GM23338 (cell line): ENCODE measurements at regions not wholly inside any gene's neighbourhood (a gene's known extent, or its start where the extent isn't known, plus 50 kb on each side); places are given as distances from the start of the nearest gene placed in this dataset.
A peak's percentile ranks its signal among the peaks of the same experiment; 100 is the strongest.

Experiments
- ATAC-seq: fragments of 200-7000 bp; cut with Tn5 transposase; 3 replicates; pipeline ENCODE4 v1.9.1; 2020
- DNase-seq: peaks from one replicate; pipeline ENCODE4 v3.0.0-alpha.2; 2015; ENCODE audit warnings: low spot score
- H2AFZ ChIP-seq: fragments of 200-600 bp; sonication (generic); 2 replicates; pipeline ENCODE4 v1.8.0; 2016; ENCODE audit warnings: antibody characterized with exemption, mild to moderate bottlenecking, moderate library complexity
- H3F3A ChIP-seq: fragments of 200-600 bp; sonication (generic); replicated peaks from 2 replicates; pipeline ENCODE4 v1.8.0; 2017; ENCODE audit warnings: antibody characterized with exemption, mixed run types, low read depth
- H3K27ac ChIP-seq: fragments of 200-600 bp; sonication (generic); 2 replicates; pipeline ENCODE4 v1.6.1; 2016; ENCODE audit warnings: low read depth
- H3K27me3 ChIP-seq: fragments of 200-600 bp; sonication (generic); 2 replicates; pipeline ENCODE4 v1.8.0; 2016; ENCODE audit warnings: mild to moderate bottlenecking, mixed run types, moderate library complexity; ENCODE audit not compliant: insufficient read depth
- H3K36me3 ChIP-seq: fragments of 200-600 bp; sonication (generic); 2 replicates; pipeline ENCODE4 v1.8.0; 2016; ENCODE audit warnings: mild to moderate bottlenecking; ENCODE audit not compliant: insufficient read depth
- H3K4me1 ChIP-seq: fragments of 200-600 bp; sonication (generic); 2 replicates; pipeline ENCODE4 v1.8.0; 2016; ENCODE audit warnings: mild to moderate bottlenecking, moderate library complexity; ENCODE audit not compliant: insufficient read depth
- H3K4me2 ChIP-seq: fragments of 200-600 bp; sonication (generic); 2 replicates; pipeline ENCODE4 v1.7.1; 2017; ENCODE audit warnings: mixed run types
- H3K4me3 ChIP-seq: fragments of 200-600 bp; sonication (generic); 2 replicates; pipeline ENCODE4 v1.6.1; 2016; ENCODE audit warnings: mixed run types
- H3K79me2 ChIP-seq: fragments of 200-600 bp; sonication (generic); replicated peaks from 2 replicates; pipeline ENCODE4 v1.8.0; 2017; ENCODE audit warnings: mild to moderate bottlenecking; ENCODE audit not compliant: insufficient read depth
- H3K9me2 ChIP-seq: fragments of 200-600 bp; sonication (generic); 2 replicates; pipeline ENCODE4 v1.8.0; 2017; ENCODE audit not compliant: insufficient read depth
- H4K20me1 ChIP-seq: fragments of 200-600 bp; sonication (generic); replicated peaks from 2 replicates; pipeline ENCODE4 v1.8.0; 2017; ENCODE audit warnings: mild to moderate bottlenecking; ENCODE audit not compliant: insufficient read depth
- H3K27ac Mint-ChIP-seq: 2 replicates; pipeline ENCODE4 v1.8.0; 2020; ENCODE audit warnings: inconsistent platforms, mild to moderate bottlenecking, moderate library complexity, mixed read lengths
- H3K27me3 Mint-ChIP-seq: 3 replicates; pipeline ENCODE4 v1.8.0; 2022; ENCODE audit warnings: low read depth, mild to moderate bottlenecking, moderate library complexity, mixed read lengths, inconsistent platforms; ENCODE audit not compliant: insufficient read depth, poor library complexity
- H3K36me3 Mint-ChIP-seq: 3 replicates; pipeline ENCODE4 v1.8.0; 2021; ENCODE audit warnings: low read depth, mild to moderate bottlenecking, inconsistent platforms, moderate library complexity, mixed read lengths
- H3K4me1 Mint-ChIP-seq: 3 replicates; pipeline ENCODE4 v1.8.0; 2020; ENCODE audit warnings: mild to moderate bottlenecking, inconsistent platforms, mixed read lengths
- H3K4me3 Mint-ChIP-seq: 3 replicates; pipeline ENCODE4 v1.8.0; 2021; ENCODE audit warnings: moderate library complexity, mild to moderate bottlenecking, inconsistent platforms, mixed read lengths
- H3K9me3 Mint-ChIP-seq: 3 replicates; pipeline ENCODE4 v1.8.0; 2020; ENCODE audit warnings: moderate library complexity, mild to moderate bottlenecking, inconsistent platforms, mixed read lengths
- CREB1 ChIP-seq: fragments of 250-450 bp; sonication (Bioruptor Pico); IDR thresholded peaks from 2 replicates; pipeline ENCODE4 v1.5.0; 2020; ENCODE audit warnings: low read depth, mild to moderate bottlenecking, moderate library complexity
- JUNB ChIP-seq: IDR thresholded peaks from one replicate; pipeline ENCODE4 v1.6.1; 2016; ENCODE audit warnings: antibody characterized with exemption; ENCODE audit not compliant: unreplicated experiment
- NANOG ChIP-seq: IDR thresholded peaks from 2 replicates; pipeline ENCODE4 v1.6.1; 2016; ENCODE audit warnings: antibody characterized with exemption, borderline replicate concordance
- TF ChIP-seq, protein P1 (sequence below), 2 experiments: fragments of 200-600 bp in 1 of 2; sonication (generic) in 1 of 2; conservative IDR thresholded peaks; 2 replicates each; pipeline versions ENCODE4 v1.5.1 to v1.6.1; 2016 to 2017; ENCODE audit warnings: antibody characterized with exemption in 2 of 2, low read depth in 2 of 2, mild to moderate bottlenecking in 2 of 2, moderate library complexity in 1 of 2
- TF ChIP-seq, protein P2 (sequence below): fragments of 250-450 bp; sonication (Bioruptor Pico); IDR thresholded peaks from 2 replicates; pipeline ENCODE4 v1.5.0; 2020; ENCODE audit warnings: mild to moderate bottlenecking, moderate library complexity

DNA sequence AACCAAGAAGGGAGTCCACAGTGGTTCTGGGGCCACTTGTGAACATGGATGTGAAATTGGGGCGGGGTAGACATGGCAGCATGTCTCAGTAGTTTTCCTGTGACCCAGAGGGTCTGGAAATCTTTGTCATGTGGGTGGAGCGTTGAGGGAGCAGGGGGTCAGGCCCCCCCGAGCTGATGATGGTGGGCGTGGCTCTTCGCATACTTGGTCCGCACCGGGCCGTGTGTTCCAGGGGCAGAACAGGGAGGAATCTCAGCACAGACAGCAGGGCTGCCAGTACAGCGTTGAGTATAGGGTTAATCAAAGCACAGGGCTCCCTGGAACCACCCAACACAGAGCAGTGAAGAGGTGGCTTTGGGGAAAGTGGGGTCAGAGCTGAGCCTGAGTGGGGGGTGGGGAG lies 267.5 kb downstream of the SEC14L1 start:
- no peaks in the 10 kb centered on the region for H3F3A ChIP-seq
- H2AFZ ChIP-seq = no peak overlapping the region
- peaks cover 8% of the 10 kb centered on the region; the same call in 1 of the 3 replicates for H3K36me3 Mint-ChIP-seq
- no peak overlapping the region for H3K4me3 Mint-ChIP-seq
- no peak overlapping the region; the same call in 1 of the 2 replicates for H3K27ac Mint-ChIP-seq
- TF ChIP-seq, protein P1, sequence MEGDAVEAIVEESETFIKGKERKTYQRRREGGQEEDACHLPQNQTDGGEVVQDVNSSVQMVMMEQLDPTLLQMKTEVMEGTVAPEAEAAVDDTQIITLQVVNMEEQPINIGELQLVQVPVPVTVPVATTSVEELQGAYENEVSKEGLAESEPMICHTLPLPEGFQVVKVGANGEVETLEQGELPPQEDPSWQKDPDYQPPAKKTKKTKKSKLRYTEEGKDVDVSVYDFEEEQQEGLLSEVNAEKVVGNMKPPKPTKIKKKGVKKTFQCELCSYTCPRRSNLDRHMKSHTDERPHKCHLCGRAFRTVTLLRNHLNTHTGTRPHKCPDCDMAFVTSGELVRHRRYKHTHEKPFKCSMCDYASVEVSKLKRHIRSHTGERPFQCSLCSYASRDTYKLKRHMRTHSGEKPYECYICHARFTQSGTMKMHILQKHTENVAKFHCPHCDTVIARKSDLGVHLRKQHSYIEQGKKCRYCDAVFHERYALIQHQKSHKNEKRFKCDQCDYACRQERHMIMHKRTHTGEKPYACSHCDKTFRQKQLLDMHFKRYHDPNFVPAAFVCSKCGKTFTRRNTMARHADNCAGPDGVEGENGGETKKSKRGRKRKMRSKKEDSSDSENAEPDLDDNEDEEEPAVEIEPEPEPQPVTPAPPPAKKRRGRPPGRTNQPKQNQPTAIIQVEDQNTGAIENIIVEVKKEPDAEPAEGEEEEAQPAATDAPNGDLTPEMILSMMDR (conservative IDR thresholded peaks at IDR 0.05; ENCODE audit: low read depth in 2 of 2) = no peak
- H4K20me1 ChIP-seq = no peaks in the 10 kb centered on the region; the same call in 1 of the 2 replicates
- H3K27me3 Mint-ChIP-seq = peaks cover 14% of the 10 kb centered on the region
- ATAC-seq = peak; percentile 16; the same call in 2 of the 3 replicates
- H3K9me3 Mint-ChIP-seq = no peaks in the 10 kb centered on the region; the same call in 2 of the 3 replicates
- no peak overlapping the region for H3K4me2 ChIP-seq
- DNase-seq = no peak
- no peaks in the 10 kb centered on the region for H3K36me3 ChIP-seq
- H3K4me1 ChIP-seq = peaks cover 10% of the 10 kb centered on the region
- H3K4me3 ChIP-seq = no peak overlapping the region
- peaks cover 34% of the 10 kb centered on the region for H3K4me1 Mint-ChIP-seq
- peaks cover 67% of the 10 kb centered on the region for H3K79me2 ChIP-seq
- H3K27ac ChIP-seq = no peak overlapping the region
- H3K9me2 ChIP-seq = no peaks in the 10 kb centered on the region
- H3K27me3 ChIP-seq = no peaks in the 10 kb centered on the region

DNA sequence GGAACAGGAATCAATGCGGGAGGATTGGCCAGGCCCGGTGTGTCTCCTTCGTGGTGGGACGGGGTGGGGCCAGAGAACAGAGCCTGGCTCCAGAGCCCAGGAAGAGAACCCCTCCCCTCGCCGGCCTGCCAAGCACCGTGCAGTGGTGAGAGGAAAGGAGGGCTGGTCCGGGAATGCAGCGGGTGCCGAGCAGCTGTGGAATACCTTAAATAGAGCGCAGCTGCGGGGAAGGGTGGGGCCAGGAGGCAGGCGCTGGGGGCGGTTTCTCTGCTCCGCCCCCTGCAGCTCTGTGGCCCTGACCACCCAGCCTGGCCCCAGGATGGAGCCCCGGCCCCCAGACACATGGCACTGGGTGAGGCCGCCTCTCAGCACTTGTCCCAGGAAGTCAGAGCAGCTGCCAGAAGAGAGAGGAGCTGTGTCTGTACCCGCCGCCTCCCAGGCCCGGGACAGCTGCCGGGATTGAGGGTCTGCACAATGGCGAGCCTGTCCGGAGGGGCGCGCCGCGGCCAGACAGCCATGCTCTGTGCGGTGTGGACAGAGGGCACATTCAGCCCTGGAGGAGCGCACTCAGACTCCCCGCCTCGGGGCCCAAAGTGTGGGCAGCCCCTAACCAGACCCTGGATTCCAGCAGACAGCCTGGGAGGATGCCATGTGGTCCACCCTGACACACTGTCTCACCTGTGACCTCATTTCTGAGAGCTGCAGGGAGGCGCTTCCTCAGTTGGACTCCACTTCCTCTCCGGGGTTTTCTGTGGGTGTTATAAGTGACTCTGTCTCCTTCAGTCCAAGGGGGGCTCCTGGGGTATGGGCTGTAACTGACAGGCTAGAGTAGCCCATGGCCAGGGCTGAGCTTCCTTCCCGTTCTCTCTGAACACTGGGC lies 268.8 kb downstream of the SEC14L1 start:
- H3K27ac ChIP-seq = no peak overlapping the region; the same call in 1 of the 2 replicates
- Mint-ChIP-seq H3K27ac (peak overlapping the region; percentile 33; the same call in 1 of the 2 replicates), H3K9me3 (no peaks in the 10 kb centered on the region; the same call in 2 of the 3 replicates), H3K36me3 (peaks cover 8% of the 10 kb centered on the region; the same call in 2 of the 3 replicates), H3K4me1 (peaks cover 34% of the 10 kb centered on the region), H3K4me3 (no peak overlapping the region), H3K27me3 (peaks cover 11% of the 10 kb centered on the region)
- H3K9me2 ChIP-seq = no peaks in the 10 kb centered on the region
- TF ChIP-seq NANOG (no peak), CREB1 (no peak), JUNB (no peak)
- TF ChIP-seq, protein P2, sequence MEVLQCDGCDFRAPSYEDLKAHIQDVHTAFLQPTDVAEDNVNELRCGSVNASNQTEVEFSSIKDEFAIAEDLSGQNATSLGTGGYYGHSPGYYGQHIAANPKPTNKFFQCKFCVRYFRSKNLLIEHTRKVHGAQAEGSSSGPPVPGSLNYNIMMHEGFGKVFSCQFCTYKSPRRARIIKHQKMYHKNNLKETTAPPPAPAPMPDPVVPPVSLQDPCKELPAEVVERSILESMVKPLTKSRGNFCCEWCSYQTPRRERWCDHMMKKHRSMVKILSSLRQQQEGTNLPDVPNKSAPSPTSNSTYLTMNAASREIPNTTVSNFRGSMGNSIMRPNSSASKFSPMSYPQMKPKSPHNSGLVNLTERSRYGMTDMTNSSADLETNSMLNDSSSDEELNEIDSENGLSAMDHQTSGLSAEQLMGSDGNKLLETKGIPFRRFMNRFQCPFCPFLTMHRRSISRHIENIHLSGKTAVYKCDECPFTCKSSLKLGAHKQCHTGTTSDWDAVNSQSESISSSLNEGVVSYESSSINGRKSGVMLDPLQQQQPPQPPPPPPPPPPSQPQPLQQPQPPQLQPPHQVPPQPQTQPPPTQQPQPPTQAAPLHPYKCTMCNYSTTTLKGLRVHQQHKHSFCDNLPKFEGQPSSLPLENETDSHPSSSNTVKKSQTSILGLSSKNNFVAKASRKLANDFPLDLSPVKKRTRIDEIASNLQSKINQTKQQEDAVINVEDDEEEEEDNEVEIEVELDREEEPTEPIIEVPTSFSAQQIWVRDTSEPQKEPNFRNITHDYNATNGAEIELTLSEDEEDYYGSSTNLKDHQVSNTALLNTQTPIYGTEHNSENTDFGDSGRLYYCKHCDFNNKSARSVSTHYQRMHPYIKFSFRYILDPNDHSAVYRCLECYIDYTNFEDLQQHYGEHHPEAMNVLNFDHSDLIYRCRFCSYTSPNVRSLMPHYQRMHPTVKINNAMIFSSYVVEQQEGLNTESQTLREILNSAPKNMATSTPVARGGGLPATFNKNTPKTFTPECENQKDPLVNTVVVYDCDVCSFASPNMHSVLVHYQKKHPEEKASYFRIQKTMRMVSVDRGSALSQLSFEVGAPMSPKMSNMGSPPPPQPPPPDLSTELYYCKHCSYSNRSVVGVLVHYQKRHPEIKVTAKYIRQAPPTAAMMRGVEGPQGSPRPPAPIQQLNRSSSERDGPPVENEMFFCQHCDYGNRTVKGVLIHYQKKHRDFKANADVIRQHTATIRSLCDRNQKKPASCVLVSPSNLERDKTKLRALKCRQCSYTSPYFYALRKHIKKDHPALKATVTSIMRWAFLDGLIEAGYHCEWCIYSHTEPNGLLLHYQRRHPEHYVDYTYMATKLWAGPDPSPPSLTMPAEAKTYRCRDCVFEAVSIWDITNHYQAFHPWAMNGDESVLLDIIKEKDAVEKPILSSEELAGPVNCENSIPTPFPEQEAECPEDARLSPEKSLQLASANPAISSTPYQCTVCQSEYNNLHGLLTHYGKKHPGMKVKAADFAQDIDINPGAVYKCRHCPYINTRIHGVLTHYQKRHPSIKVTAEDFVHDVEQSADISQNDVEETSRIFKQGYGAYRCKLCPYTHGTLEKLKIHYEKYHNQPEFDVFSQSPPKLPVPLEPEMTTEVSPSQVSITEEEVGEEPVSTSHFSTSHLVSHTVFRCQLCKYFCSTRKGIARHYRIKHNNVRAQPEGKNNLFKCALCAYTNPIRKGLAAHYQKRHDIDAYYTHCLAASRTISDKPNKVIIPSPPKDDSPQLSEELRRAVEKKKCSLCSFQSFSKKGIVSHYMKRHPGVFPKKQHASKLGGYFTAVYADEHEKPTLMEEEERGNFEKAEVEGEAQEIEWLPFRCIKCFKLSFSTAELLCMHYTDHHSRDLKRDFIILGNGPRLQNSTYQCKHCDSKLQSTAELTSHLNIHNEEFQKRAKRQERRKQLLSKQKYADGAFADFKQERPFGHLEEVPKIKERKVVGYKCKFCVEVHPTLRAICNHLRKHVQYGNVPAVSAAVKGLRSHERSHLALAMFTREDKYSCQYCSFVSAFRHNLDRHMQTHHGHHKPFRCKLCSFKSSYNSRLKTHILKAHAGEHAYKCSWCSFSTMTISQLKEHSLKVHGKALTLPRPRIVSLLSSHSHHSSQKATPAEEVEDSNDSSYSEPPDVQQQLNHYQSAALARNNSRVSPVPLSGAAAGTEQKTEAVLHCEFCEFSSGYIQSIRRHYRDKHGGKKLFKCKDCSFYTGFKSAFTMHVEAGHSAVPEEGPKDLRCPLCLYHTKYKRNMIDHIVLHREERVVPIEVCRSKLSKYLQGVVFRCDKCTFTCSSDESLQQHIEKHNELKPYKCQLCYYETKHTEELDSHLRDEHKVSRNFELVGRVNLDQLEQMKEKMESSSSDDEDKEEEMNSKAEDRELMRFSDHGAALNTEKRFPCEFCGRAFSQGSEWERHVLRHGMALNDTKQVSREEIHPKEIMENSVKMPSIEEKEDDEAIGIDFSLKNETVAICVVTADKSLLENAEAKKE (CRISPR knock-in tag) = no peak
- TF ChIP-seq, protein P1 (conservative IDR thresholded peaks at IDR 0.05; ENCODE audit: low read depth in 2 of 2) = no peak
- DNase-seq = peak; percentile 88
- H3K4me1 ChIP-seq = peaks cover 10% of the 10 kb centered on the region
- H4K20me1 ChIP-seq = no peaks in the 10 kb centered on the region; the same call in 1 of the 2 replicates
- H3K4me3 ChIP-seq = no peak overlapping the region
- H2AFZ ChIP-seq = no peak overlapping the region
- H3K27me3 ChIP-seq = no peaks in the 10 kb centered on the region
- peak overlapping the region; percentile 62 for H3K4me2 ChIP-seq
- H3K79me2 ChIP-seq = peaks cover 67% of the 10 kb centered on the region
- ATAC-seq = peak; percentile 93
- H3K36me3 ChIP-seq = no peaks in the 10 kb centered on the region
- H3F3A ChIP-seq = no peaks in the 10 kb centered on the region
